Endodermal cell (in vitro differentiated cells): ENCODE measurements at regions not wholly inside any gene's neighbourhood (a gene's known extent, or its start where the extent isn't known, plus 50 kb on each side); places are given as distances from the start of the nearest gene placed in this dataset.

Source experiments
- DNase-seq: peaks from one replicate; pipeline ENCODE4 v3.0.0-alpha.2; 2017
- H3K27ac ChIP-seq: 2 replicates; pipeline ENCODE4 v1.5.1; 2013; ENCODE audit warnings: mild to moderate bottlenecking, low read depth, low read length, moderate library complexity
- H3K27me3 ChIP-seq: 2 replicates; pipeline ENCODE4 v1.6.1; 2013; ENCODE audit warnings: mild to moderate bottlenecking, low read length, moderate library complexity; ENCODE audit not compliant: insufficient read depth, control insufficient read depth, poor library complexity, severe bottlenecking
- H3K36me3 ChIP-seq: 2 replicates; pipeline ENCODE4 v1.7.0; 2013; ENCODE audit warnings: mild to moderate bottlenecking, low read length, moderate library complexity; ENCODE audit not compliant: control insufficient read depth, insufficient read depth
- H3K4me1 ChIP-seq: one replicate; pipeline ENCODE4 v1.7.0; 2013; ENCODE audit warnings: low read length; ENCODE audit not compliant: control insufficient read depth, insufficient read depth
- H3K4me3 ChIP-seq: 2 replicates; pipeline ENCODE4 v1.5.1; 2013; ENCODE audit warnings: mild to moderate bottlenecking, low read length, moderate library complexity
- H3K9ac ChIP-seq: 2 replicates; pipeline ENCODE4 v1.6.1; 2013; ENCODE audit warnings: mild to moderate bottlenecking, low read length, moderate library complexity; ENCODE audit not compliant: poor library complexity, severe bottlenecking; ENCODE audit errors: extremely low read depth
- H3K9me3 ChIP-seq: 2 replicates; pipeline ENCODE4 v1.6.1; 2013; ENCODE audit warnings: mild to moderate bottlenecking, low read length, moderate library complexity; ENCODE audit not compliant: control insufficient read depth
- H3K27ac Mint-ChIP-seq: 2 replicates; pipeline ENCODE4 v1.8.0; 2020; ENCODE audit warnings: mixed read lengths
- H3K27me3 Mint-ChIP-seq: 2 replicates; pipeline ENCODE4 v1.8.0; 2021; ENCODE audit warnings: mild to moderate bottlenecking, mixed read lengths; ENCODE audit not compliant: insufficient read depth
- H3K36me3 Mint-ChIP-seq: 2 replicates; pipeline ENCODE4 v1.8.0; 2020; ENCODE audit warnings: low read depth, mixed read lengths
- H3K4me1 Mint-ChIP-seq: 2 replicates; pipeline ENCODE4 v1.8.0; 2020; ENCODE audit warnings: mixed read lengths
- H3K4me3 Mint-ChIP-seq: 2 replicates; pipeline ENCODE4 v1.8.0; 2020; ENCODE audit warnings: mild to moderate bottlenecking, moderate library complexity, mixed read lengths
- H3K9me3 Mint-ChIP-seq: 2 replicates; pipeline ENCODE4 v1.8.0; 2020; ENCODE audit warnings: mild to moderate bottlenecking, mixed read lengths
- WGBS, 2 experiments: methylation state at CpG; one replicate each; pipeline versions ENCODE4 v1.1.5 to v1.1.7; 2013; ENCODE audit warnings: missing lambda C conversion rate in 2 of 2, mixed read lengths in 1 of 2; ENCODE audit not compliant: insufficient coverage in 1 of 2, insufficient read length in 1 of 2; 5-methylcytosine and 5-hydroxymethylcytosine counted together
- TF ChIP-seq, protein P1 (sequence below): fragments of 200-600 bp; sonication (generic); conservative IDR thresholded peaks from 2 replicates; pipeline ENCODE4 v1.5.0; 2021; ENCODE audit warnings: antibody characterized with exemption, mild to moderate bottlenecking

DNA sequence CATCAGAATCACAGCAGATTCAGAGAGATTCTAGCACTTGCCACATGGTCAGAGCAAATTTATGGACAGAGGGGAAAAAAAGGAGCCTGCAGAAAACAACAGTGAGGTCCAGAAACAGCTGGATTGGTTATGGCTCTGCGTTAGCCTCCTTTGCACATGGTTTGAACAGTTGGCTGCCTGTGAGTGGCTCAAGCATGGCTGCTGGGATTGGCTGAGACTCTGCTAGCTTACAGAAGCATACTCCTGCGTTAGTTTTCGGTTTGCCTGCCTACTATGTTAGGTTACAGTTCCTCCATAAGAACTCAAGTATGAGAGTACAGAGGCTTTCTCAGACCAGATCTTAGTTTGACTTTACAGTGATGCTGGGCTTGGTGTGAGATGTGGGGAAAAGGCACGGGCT, 80.7 kb upstream of the WDR11 start:
- H3K4me3 ChIP-seq: no peak overlapping the region
- DNase-seq: no peak
- Mint-ChIP-seq H3K9me3 (no peaks in the 10 kb centered on the region), H3K27me3 (peaks cover 1% of the 10 kb centered on the region), H3K27ac (no peak overlapping the region), H3K36me3 (no peaks in the 10 kb centered on the region), H3K4me3 (no peak overlapping the region), H3K4me1 (peaks cover 12% of the 10 kb centered on the region)
- TF ChIP-seq, protein P1, sequence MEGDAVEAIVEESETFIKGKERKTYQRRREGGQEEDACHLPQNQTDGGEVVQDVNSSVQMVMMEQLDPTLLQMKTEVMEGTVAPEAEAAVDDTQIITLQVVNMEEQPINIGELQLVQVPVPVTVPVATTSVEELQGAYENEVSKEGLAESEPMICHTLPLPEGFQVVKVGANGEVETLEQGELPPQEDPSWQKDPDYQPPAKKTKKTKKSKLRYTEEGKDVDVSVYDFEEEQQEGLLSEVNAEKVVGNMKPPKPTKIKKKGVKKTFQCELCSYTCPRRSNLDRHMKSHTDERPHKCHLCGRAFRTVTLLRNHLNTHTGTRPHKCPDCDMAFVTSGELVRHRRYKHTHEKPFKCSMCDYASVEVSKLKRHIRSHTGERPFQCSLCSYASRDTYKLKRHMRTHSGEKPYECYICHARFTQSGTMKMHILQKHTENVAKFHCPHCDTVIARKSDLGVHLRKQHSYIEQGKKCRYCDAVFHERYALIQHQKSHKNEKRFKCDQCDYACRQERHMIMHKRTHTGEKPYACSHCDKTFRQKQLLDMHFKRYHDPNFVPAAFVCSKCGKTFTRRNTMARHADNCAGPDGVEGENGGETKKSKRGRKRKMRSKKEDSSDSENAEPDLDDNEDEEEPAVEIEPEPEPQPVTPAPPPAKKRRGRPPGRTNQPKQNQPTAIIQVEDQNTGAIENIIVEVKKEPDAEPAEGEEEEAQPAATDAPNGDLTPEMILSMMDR: no peak
- no peaks in the 10 kb centered on the region for H3K36me3 ChIP-seq
- no peak overlapping the region for H3K9ac ChIP-seq
- no peaks in the 10 kb centered on the region for H3K9me3 ChIP-seq
- H3K4me1 ChIP-seq: peaks cover 7% of the 10 kb centered on the region
- 94 to 95% methylated on average over 4 of the region's 4 CpGs for WGBS, 2 experiments
- H3K27me3 ChIP-seq: no peaks in the 10 kb centered on the region
- no peak overlapping the region for H3K27ac ChIP-seq

DNA sequence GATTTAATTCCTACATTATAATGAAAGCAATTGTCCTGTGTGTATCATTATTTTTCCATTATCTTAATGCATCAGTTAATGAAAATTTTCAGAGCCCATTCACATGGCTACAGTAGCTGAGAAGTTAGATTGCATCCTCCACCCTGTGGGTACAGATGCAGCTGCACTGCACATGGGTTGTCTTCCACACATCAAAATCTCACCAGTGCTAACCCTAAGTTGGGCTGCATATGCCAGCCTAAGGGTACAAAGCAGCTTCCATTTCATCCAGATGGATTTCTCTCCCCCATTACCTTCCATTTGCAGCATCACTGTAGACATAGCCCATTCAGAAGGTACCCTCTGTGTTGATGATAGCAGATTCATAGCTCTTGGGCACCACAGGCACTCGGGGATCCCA, 74.7 kb upstream of the WDR11 start:
- no peak overlapping the region for H3K9ac ChIP-seq
- H3K36me3 Mint-ChIP-seq: no peaks in the 10 kb centered on the region
- no peak overlapping the region for H3K27ac ChIP-seq
- TF ChIP-seq, protein P1: no peak
- no peaks in the 10 kb centered on the region for H3K36me3 ChIP-seq
- no peak for DNase-seq
- H3K4me3 Mint-ChIP-seq: no peak overlapping the region
- no peaks in the 10 kb centered on the region for H3K4me1 ChIP-seq
- H3K27me3 ChIP-seq: no peaks in the 10 kb centered on the region
- WGBS, 2 experiments: 100% methylated on average over 1 of the region's 1 CpG; no CpG with 5 or more reads in 1 of the 2 experiments
- no peak overlapping the region for H3K4me3 ChIP-seq
- no peaks in the 10 kb centered on the region for H3K4me1 Mint-ChIP-seq
- H3K27me3 Mint-ChIP-seq: peaks cover 1% of the 10 kb centered on the region
- H3K9me3 ChIP-seq: no peaks in the 10 kb centered on the region
- no peaks in the 10 kb centered on the region for H3K9me3 Mint-ChIP-seq
- no peak overlapping the region for H3K27ac Mint-ChIP-seq

DNA sequence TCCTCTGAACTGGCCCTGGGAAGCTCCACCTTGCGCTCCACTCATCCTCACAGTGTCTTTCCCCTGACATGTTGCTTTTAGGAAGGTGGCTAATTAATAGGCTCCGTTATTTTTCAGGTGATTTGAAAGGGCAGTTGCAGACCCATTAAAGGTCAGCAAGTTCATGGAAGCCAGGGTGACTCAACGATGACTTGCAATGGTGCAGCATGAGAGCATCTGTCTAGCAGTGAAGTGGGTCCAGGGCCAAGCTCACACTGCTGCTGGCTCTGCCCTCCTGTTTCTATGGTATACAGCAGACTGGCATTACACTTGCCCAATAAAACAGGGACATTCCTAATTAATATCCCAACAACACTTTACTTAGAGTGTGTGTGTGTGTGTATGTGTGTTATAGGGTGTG, 68.8 kb upstream of the WDR11 start:
- no peak overlapping the region for H3K4me3 Mint-ChIP-seq
- 85 to 90% methylated on average over 2 to 3 of the region's 3 CpGs for WGBS, 2 experiments
- no peaks in the 10 kb centered on the region for H3K36me3 Mint-ChIP-seq
- no peaks in the 10 kb centered on the region for H3K4me1 Mint-ChIP-seq
- H3K27me3 Mint-ChIP-seq: peaks cover 4% of the 10 kb centered on the region
- no peak overlapping the region for H3K9ac ChIP-seq
- no peaks in the 10 kb centered on the region for H3K36me3 ChIP-seq
- H3K4me1 ChIP-seq: no peaks in the 10 kb centered on the region
- H3K27ac ChIP-seq: no peak overlapping the region
- no peak overlapping the region for H3K27ac Mint-ChIP-seq
- H3K9me3 ChIP-seq: no peaks in the 10 kb centered on the region
- H3K4me3 ChIP-seq: no peak overlapping the region
- TF ChIP-seq, protein P1: no peak
- H3K9me3 Mint-ChIP-seq: peaks cover 7% of the 10 kb centered on the region
- DNase-seq: no peak
- no peaks in the 10 kb centered on the region for H3K27me3 ChIP-seq
